ENCODE measurements at regions not wholly inside any gene's neighbourhood (a gene's known extent, or its start where the extent isn't known, plus 50 kb on each side); places are given as distances from the start of the nearest gene placed in this dataset.

DNA sequence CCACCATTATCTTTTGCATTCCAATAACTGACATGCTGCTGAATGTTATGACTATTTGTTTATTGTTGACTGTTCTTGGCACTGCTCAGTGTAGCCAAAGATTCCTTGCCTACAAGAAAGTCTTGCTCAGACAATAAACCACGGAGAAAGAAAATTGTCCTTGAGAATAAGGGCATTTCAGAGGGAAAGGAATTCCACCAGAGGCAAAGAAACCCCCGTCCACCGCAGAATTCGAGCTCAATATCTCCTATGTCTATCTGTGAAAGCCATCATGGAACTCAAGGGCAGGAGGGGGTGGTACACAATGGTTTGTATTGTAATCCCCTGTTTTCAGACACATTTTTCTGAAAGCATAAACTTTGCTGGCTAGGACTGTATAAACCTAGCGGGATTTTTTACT, 70.3 kb upstream of the ADAMTS16 start:
- no peak for TF ChIP-seq CTCF (IDR thresholded peaks at IDR 0.05; ENCODE audit: extremely low read depth, missing control alignments)
- DNase-seq (ENCODE audit: low spot score), result no peak

DNA sequence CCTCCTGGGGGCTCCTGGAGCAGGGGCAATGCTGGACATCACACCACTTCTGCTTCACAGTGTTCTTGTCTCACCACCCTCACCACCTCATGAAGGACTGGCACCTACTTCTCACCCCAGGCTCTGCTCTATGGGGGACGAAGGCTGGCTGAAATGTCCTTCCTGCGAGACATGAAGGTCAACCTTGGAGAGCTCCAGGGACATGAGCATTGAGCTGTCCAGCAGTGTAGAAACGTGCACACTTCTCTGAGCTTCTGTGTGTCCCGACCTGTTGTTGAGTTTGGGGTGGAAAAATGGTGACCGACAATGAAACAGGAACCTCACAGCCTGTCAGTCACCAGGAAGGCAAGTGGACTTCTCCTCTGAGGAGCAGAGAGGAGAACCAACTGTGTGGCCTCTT, 68.6 kb upstream of the ADAMTS16 start:
- DNase-seq (ENCODE audit: low spot score), result no peak
- no peak for TF ChIP-seq CTCF (IDR thresholded peaks at IDR 0.05; ENCODE audit: extremely low read depth, missing control alignments)

GRCh38 chr5:5077236-5077635, 62.9 kb upstream of the ADAMTS16 start:
- no peak for TF ChIP-seq CTCF (IDR thresholded peaks at IDR 0.05; ENCODE audit: extremely low read depth, missing control alignments)

DNA sequence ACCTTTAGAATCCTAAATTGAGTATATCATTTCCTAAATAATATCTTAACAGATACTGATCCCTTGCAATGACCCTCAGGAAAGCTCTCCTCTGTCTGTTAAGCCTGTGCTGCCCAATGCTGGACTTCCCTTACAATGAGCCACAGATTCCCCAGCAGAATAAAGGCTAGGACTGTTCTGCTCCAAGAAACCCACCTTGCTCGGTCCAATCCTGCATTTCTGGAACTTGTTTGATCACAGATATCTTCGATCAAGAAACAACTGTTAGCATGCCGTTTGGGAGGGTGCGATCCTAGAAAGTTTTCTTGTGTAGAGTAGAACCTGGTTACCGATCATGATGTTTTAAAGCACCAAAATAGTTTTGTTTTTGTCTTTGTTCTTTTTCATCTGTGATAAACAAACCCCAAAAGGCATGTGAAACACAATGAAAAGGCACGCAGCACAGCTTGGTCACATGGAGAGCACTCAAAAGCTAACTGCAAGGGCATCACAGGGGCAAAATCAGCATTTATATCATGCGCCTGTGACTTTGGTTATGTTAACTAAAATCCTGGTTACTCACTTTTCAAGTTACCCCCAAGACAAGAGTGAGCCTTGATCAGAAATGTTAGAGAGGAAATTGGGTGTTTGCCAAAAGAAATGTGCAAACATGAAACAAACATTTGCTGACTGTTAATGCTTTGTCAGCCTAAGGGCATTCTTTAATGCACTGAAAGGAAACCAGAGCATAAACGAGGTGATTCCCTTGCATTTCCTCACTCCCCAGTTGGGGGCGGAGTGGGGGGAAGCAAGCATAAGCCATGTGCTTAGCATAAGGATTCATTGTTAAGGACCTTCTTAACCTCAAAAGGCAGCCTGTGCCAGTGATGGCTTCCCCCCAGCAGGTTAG, 61.9 kb upstream of the ADAMTS16 start:
- no peak for TF ChIP-seq CTCF (IDR thresholded peaks at IDR 0.05; ENCODE audit: extremely low read depth, missing control alignments)
- no peak for DNase-seq (ENCODE audit: low spot score)

More at GRCh38 chr5:5077236-5077635, 62.9 kb upstream of the ADAMTS16 start:
- no peak for DNase-seq (ENCODE audit: low spot score)

DNA sequence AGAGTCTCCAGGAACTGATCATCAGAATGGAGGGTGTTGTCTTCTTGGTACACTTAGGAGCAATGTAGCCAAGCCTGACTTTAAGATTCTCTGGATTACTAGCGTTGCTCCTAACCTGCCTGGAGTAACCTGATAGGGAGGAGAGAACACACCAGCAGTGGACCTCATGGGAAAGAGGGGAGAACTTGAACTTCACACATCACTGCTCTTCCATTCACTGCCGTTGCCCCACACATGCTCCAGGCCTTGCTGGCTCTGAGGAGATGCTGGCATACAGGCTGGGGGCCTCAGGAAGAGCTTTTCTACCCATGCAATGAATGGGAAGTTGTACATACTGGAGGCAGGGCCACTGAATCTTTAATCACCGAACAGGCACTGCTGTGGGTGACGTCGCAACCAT, 60.3 kb upstream of the ADAMTS16 start:
- TF ChIP-seq CTCF (IDR thresholded peaks at IDR 0.05; ENCODE audit: extremely low read depth, missing control alignments), result no peak
- no peak for DNase-seq (ENCODE audit: low spot score)

DNA sequence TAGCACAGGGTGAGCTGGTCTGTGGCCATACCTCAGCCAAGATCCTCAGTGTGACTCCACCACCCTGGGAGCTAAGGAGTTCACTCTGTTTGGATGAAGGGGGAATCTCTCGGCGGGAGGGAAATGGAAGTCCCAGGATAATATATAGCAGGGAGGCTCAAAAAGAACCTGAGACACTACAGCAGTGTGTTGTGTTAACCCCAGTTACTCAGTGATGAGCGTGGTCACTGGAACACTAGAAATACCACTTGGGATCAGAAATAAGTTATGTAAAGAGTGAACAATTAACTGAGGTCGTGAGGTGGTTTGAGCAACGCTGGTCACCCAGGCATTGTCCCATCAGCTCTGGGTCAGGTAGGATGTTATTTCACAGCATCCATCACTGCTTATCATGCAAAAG, 59.3 kb upstream of the ADAMTS16 start:
- no peak for TF ChIP-seq CTCF (IDR thresholded peaks at IDR 0.05; ENCODE audit: extremely low read depth, missing control alignments)
- DNase-seq (ENCODE audit: low spot score), result no peak

- no peak for DNase-seq (ENCODE audit: low spot score)
- no peak for TF ChIP-seq CTCF (IDR thresholded peaks at IDR 0.05; ENCODE audit: extremely low read depth, missing control alignments)
Measured at GRCh38 chr5:5085381-5085780, 54.7 kb upstream of the ADAMTS16 start.

Data from GM20000 (cell line).